IMR-90 (cell line): ENCODE measurements at regions not wholly inside any gene's neighbourhood (a gene's known extent, or its start where the extent isn't known, plus 50 kb on each side); places are given as distances from the start of the nearest gene placed in this dataset.

Experiments
- ATAC-seq: fragments of 200-7000 bp; cut with Tn5 transposase; 2 replicates; pipeline ENCODE4 v1.9.1; 2020; ENCODE audit warnings: low read depth, mild to moderate bottlenecking, moderate library complexity
- BruUV-seq: library from RNA; stranded (reverse); fragments of 400-500 nt; replicated peaks from 2 replicates; lab custom pipeline; 2021; lab: Mats Ljungman, UMichigan
- CTCF ChIA-PET: fragments of 300-600 bp; formaldehyde crosslinking; extraction: SDS; loops from one replicate; lab custom pipeline; 2021; ENCODE audit warnings: antibody characterized with exemption; lab: Yijun Ruan, JAX
- POLR2A ChIA-PET: fragments of 300-600 bp; sonication (Branson Sonifier 250); formaldehyde crosslinking; loops from one replicate; lab custom pipeline; 2022; ENCODE audit warnings: antibody characterized with exemption; ENCODE audit not compliant: unreplicated experiment; lab: Charles Lee
- DNase-seq: peaks from one replicate; pipeline ENCODE4 v3.0.0; 2013
- H2AFZ ChIP-seq: replicated peaks from 2 replicates; pipeline ENCODE3; 2013; ENCODE audit warnings: low read length, mild to moderate bottlenecking; ENCODE audit not compliant: poor library complexity
- H2AK5ac ChIP-seq: 2 replicates; pipeline ENCODE4 v1.6.1; 2013; ENCODE audit warnings: low read depth, low read length, inconsistent platforms
- H2AK9ac ChIP-seq: replicated peaks from 2 replicates; pipeline ENCODE3; 2013; ENCODE audit warnings: mild to moderate bottlenecking, low read depth, low read length, moderate library complexity; ENCODE audit not compliant: poor library complexity
- H2BK120ac ChIP-seq: 2 replicates; pipeline ENCODE4 v1.6.1; 2013; ENCODE audit warnings: low read depth, low read length, inconsistent platforms
- H2BK15ac ChIP-seq: 3 replicates; pipeline ENCODE4 v1.6.1; 2013; ENCODE audit warnings: low read depth, low read length, inconsistent platforms
- H2BK20ac ChIP-seq: 2 replicates; pipeline ENCODE4 v1.6.1; 2013; ENCODE audit warnings: low read depth, mild to moderate bottlenecking, inconsistent platforms, low read length, moderate library complexity
- H2BK5ac ChIP-seq: 2 replicates; pipeline ENCODE4 v1.6.1; 2013; ENCODE audit warnings: mild to moderate bottlenecking, low read depth, low read length, inconsistent platforms; ENCODE audit not compliant: poor library complexity, severe bottlenecking
- H3K14ac ChIP-seq: replicated peaks from 2 replicates; pipeline ENCODE4 v1.6.1; 2013; ENCODE audit warnings: low read depth, low read length, inconsistent platforms
- H3K18ac ChIP-seq: 2 replicates; pipeline ENCODE4 v1.6.1; 2013; ENCODE audit warnings: low read depth, low read length, control low read depth
- H3K23ac ChIP-seq: 2 replicates; pipeline ENCODE4 v1.6.1; 2013; ENCODE audit warnings: low read depth, low read length, inconsistent platforms
- H3K27ac ChIP-seq: 2 replicates; pipeline ENCODE4 v1.5.1; 2013; ENCODE audit warnings: mild to moderate bottlenecking, control low read depth, low read length; ENCODE audit not compliant: insufficient read depth
- H3K27me3 ChIP-seq: 2 replicates; pipeline ENCODE4 v1.6.1; 2013; ENCODE audit warnings: low read length; ENCODE audit not compliant: control insufficient read depth, insufficient read depth
- H3K36me3 ChIP-seq: 2 replicates; pipeline ENCODE4 v1.6.1; 2013; ENCODE audit warnings: low read length, mixed read lengths; ENCODE audit not compliant: control insufficient read depth, insufficient read depth
- H3K4ac ChIP-seq: 2 replicates; pipeline ENCODE4 v1.6.1; 2013; ENCODE audit warnings: low read depth, low read length, inconsistent platforms
- H3K4me1 ChIP-seq: 2 replicates; pipeline ENCODE4 v1.6.1; 2013; ENCODE audit warnings: low read length, mixed read lengths; ENCODE audit not compliant: control insufficient read depth, insufficient read depth
- H3K4me2 ChIP-seq: 2 replicates; pipeline ENCODE4 v1.6.1; 2013; ENCODE audit warnings: low read depth, mild to moderate bottlenecking, control low read depth, low read length, moderate library complexity
- H3K4me3 ChIP-seq: 2 replicates; pipeline ENCODE4 v1.5.1; 2013; ENCODE audit warnings: low read depth, mild to moderate bottlenecking, control low read depth, low read length, moderate library complexity; ENCODE audit not compliant: insufficient read depth
- H3K56ac ChIP-seq: 2 replicates; pipeline ENCODE4 v1.6.1; 2013; ENCODE audit warnings: low read length, inconsistent platforms; ENCODE audit not compliant: insufficient read depth; ENCODE audit errors: extremely low read depth
- H3K79me1 ChIP-seq, 2 experiments: 2 replicates each; pipeline ENCODE4 v1.6.1; 2013; ENCODE audit warnings: low read length in 2 of 2, inconsistent platforms in 1 of 2, low read depth in 1 of 2
- H3K9ac ChIP-seq: 2 replicates; pipeline ENCODE4 v1.6.1; 2013; ENCODE audit warnings: low read depth, low read length, control low read depth
- H3K9me1 ChIP-seq: 2 replicates; pipeline ENCODE4 v1.6.1; 2013; ENCODE audit warnings: low read length, inconsistent platforms; ENCODE audit not compliant: insufficient read depth
- H3K9me3 ChIP-seq: 2 replicates; pipeline ENCODE4 v1.6.1; 2013; ENCODE audit warnings: low read length; ENCODE audit not compliant: control insufficient read depth, insufficient read depth
- H4K20me1 ChIP-seq: 2 replicates; pipeline ENCODE4 v1.6.1; 2013; ENCODE audit warnings: low read length, inconsistent platforms; ENCODE audit not compliant: insufficient read depth
- H4K5ac ChIP-seq: 2 replicates; pipeline ENCODE4 v1.6.1; 2013; ENCODE audit warnings: mild to moderate bottlenecking, low read depth, low read length, control low read depth
- H4K8ac ChIP-seq, 2 experiments: 2 replicates each; pipeline ENCODE4 v1.6.1; 2013; ENCODE audit warnings: low read depth in 2 of 2, low read length in 2 of 2, control low read depth in 1 of 2, inconsistent platforms in 1 of 2
- H4K91ac ChIP-seq: 2 replicates; pipeline ENCODE4 v1.6.1; 2013; ENCODE audit warnings: low read depth, low read length, inconsistent platforms; ENCODE audit not compliant: insufficient read depth
- CEBPB ChIP-seq: IDR thresholded peaks from 2 replicates; pipeline ENCODE4 v1.6.1; 2012; ENCODE audit warnings: low read depth, low read length, improper control_type of control experiment
- MAFK ChIP-seq: IDR thresholded peaks from 2 replicates; pipeline ENCODE4 v1.6.1; 2012; ENCODE audit warnings: low read depth, low read length, improper control_type of control experiment
- MXI1 ChIP-seq: IDR thresholded peaks from 2 replicates; pipeline ENCODE4 v1.6.1; 2012; ENCODE audit warnings: low read depth, mild to moderate bottlenecking, low read length, moderate library complexity, borderline replicate concordance
- RFX5 ChIP-seq: IDR thresholded peaks from 2 replicates; pipeline ENCODE4 v1.8.0; 2012; ENCODE audit warnings: low read depth, mild to moderate bottlenecking, low read length, moderate library complexity
- WGBS, 2 experiments: methylation state at CpG; one replicate each; pipeline versions ENCODE4 v1.1.5 to v1.1.7; 2013; ENCODE audit warnings: missing lambda C conversion rate in 2 of 2; ENCODE audit not compliant: insufficient read length in 1 of 2; ENCODE audit errors: extremely low coverage in 2 of 2; 5-methylcytosine and 5-hydroxymethylcytosine counted together
- dilution Hi-C: fragments of 300-500 bp; cut with HindIII; formaldehyde crosslinking; loops from one replicate; pipeline ENCODE4 v1.14.3; 2018; ENCODE audit warnings: low sequenced_read_pairs; ENCODE audit not compliant: unreplicated experiment
- in situ Hi-C: fragments of 300-500 bp; cut with MboI; formaldehyde crosslinking; loops from 3 replicates; pipeline ENCODE4 v1.14.3; 2019; ENCODE audit warnings: low sequenced_read_pairs, inconsistent platforms, mixed read lengths
- intact Hi-C: fragments of 100-400 bp; cut with micrococcal nuclease; formaldehyde crosslinking; loops from 2 replicates; pipeline ENCODE4 v1.10.0; 2022
- TF ChIP-seq, protein P1 (sequence below): fragments of 150-350 bp; IDR thresholded peaks from 2 replicates; pipeline ENCODE4 v1.6.1; 2017; ENCODE audit warnings: mild to moderate bottlenecking, antibody characterized with exemption, low read length, low read depth

DNA sequence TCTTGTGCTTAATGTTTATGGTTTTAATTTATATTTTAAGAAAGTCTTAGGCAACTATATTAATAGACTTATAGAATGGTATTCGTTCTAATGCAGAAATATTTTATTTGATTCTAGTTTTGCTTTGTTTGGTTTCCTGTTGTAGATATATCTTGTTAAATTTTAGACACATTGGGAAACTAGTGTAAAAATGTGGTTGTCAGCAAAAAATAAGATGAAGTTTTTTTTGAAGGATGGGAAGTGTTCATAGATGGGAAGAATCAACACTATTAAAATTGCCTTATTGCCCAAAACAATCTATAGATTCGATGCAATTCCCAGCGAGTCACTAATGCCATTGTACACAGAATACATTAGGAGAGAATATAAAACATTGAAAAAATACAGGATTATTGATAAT, 278.9 kb downstream of the ZWINT start:
- Histone ChIP-seq H3K14ac (no peak overlapping the region), H2BK120ac (no peak overlapping the region), H2AK5ac (no peak overlapping the region), H2BK20ac (no peak overlapping the region), H3K56ac (no peak overlapping the region), H3K4ac (no peak overlapping the region), H2AFZ (no peak overlapping the region), H3K4me2 (no peak overlapping the region), H3K4me1 (no peaks in the 10 kb centered on the region), H3K4me3 (no peak overlapping the region), H2BK5ac (no peak overlapping the region), H3K18ac (no peak overlapping the region), H3K36me3 (no peaks in the 10 kb centered on the region), H2BK15ac (no peak overlapping the region), H3K9me1 (no peaks in the 10 kb centered on the region), H3K27me3 (no peaks in the 10 kb centered on the region), H3K23ac (no peak overlapping the region), H3K9me3 (peaks cover 7% of the 10 kb centered on the region), H4K91ac (no peak overlapping the region), H4K5ac (no peak overlapping the region), H4K8ac (no peak overlapping the region), H3K79me1 (no peaks in the 10 kb centered on the region), H3K27ac (no peak overlapping the region), H4K20me1 (no peaks in the 10 kb centered on the region), H2AK9ac (no peak overlapping the region), H3K9ac (no peak overlapping the region)
- no peak for DNase-seq
- intact Hi-C loops, result no loop called here
- BruUV-seq, result no TSS peak
- WGBS, 2 experiments, result no CpG with 5 or more reads among the region's 3 CpGs
- no peak for ATAC-seq
- in situ Hi-C loops, result no loop called here
- dilution Hi-C loops, result no loop called here
- ChIA-PET CTCF (no interaction called here), POLR2A (no interaction called here)
- TF ChIP-seq MAFK (peak; percentile 88), RFX5 (no peak), MXI1 (no peak), CEBPB (no peak)
- TF ChIP-seq, protein P1, sequence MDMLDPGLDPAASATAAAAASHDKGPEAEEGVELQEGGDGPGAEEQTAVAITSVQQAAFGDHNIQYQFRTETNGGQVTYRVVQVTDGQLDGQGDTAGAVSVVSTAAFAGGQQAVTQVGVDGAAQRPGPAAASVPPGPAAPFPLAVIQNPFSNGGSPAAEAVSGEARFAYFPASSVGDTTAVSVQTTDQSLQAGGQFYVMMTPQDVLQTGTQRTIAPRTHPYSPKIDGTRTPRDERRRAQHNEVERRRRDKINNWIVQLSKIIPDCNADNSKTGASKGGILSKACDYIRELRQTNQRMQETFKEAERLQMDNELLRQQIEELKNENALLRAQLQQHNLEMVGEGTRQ, result no peak
